PC-3 (cell line): ENCODE measurements at regions not wholly inside any gene's neighbourhood (a gene's known extent, or its start where the extent isn't known, plus 50 kb on each side); places are given as distances from the start of the nearest gene placed in this dataset.

Experiments
- ATAC-seq: fragments of 200-7000 bp; cut with Tn5 transposase; 2 replicates; pipeline ENCODE4 v1.9.1; 2020; ENCODE audit warnings: mild to moderate bottlenecking, moderate library complexity
- BruUV-seq: library from RNA; stranded (reverse); fragments of 400-500 nt; replicated peaks from 2 replicates; lab custom pipeline; 2021; lab: Mats Ljungman, UMichigan
- CTCF ChIA-PET: fragments of 300-600 bp; sonication (Branson Sonifier 250); formaldehyde crosslinking; loops from one replicate; lab custom pipeline; 2022; ENCODE audit warnings: antibody characterized with exemption; lab: Charles Lee
- POLR2A ChIA-PET: fragments of 300-600 bp; sonication (Branson Sonifier 250); formaldehyde crosslinking; loops from one replicate; lab custom pipeline; 2022; ENCODE audit warnings: antibody characterized with exemption; ENCODE audit not compliant: unreplicated experiment; lab: Charles Lee
- DNase-seq: peaks from one replicate; pipeline ENCODE4 v3.0.0-alpha.2; 2015
- H2AFZ ChIP-seq: fragments of 300-600 bp; sonication (generic); 2 replicates; pipeline ENCODE4 v1.6.0; 2016; ENCODE audit warnings: antibody characterized with exemption, low read length
- H3F3A ChIP-seq: fragments of 300-600 bp; sonication (generic); one replicate; pipeline ENCODE4 v1.6.0; 2017; ENCODE audit warnings: antibody characterized with exemption, low read length, control low read depth, mild to moderate bottlenecking; ENCODE audit not compliant: unreplicated experiment
- H3K27ac ChIP-seq: fragments of 300-600 bp; sonication (generic); 2 replicates; pipeline ENCODE4 v1.5.1; 2016; ENCODE audit warnings: mild to moderate bottlenecking, low read length
- H3K27me3 ChIP-seq: fragments of 300-600 bp; sonication (generic); 2 replicates; pipeline ENCODE4 v1.6.1; 2016; ENCODE audit warnings: low read length, mixed read lengths
- H3K36me3 ChIP-seq: fragments of 300-600 bp; sonication (generic); 2 replicates; pipeline ENCODE4 v1.6.1; 2016; ENCODE audit warnings: low read depth, mixed run types, low read length, mixed read lengths
- H3K4me1 ChIP-seq: fragments of 300-600 bp; sonication (generic); 2 replicates; pipeline ENCODE4 v1.5.1; 2016; ENCODE audit warnings: low read length; ENCODE audit not compliant: insufficient read depth
- H3K4me2 ChIP-seq: fragments of 300-600 bp; sonication (generic); 2 replicates; pipeline ENCODE4 v1.6.0; 2016; ENCODE audit warnings: low read length
- H3K4me3 ChIP-seq: fragments of 300-600 bp; sonication (generic); 2 replicates; pipeline ENCODE4 v1.5.1; 2016; ENCODE audit warnings: mild to moderate bottlenecking, low read length, mixed read lengths
- H3K79me2 ChIP-seq: fragments of 300-600 bp; sonication (generic); 2 replicates; pipeline ENCODE4 v1.6.1; 2017; ENCODE audit warnings: low read length, mixed read lengths
- H3K9ac ChIP-seq: fragments of 300-600 bp; sonication (generic); 2 replicates; pipeline ENCODE4 v1.6.0; 2016; ENCODE audit warnings: mild to moderate bottlenecking, low read length
- H3K9me2 ChIP-seq: fragments of 300-600 bp; sonication (generic); replicated peaks from 2 replicates; pipeline ENCODE4 v1.6.1; 2016; ENCODE audit warnings: mixed run types, low read length, mixed read lengths
- H3K9me3 ChIP-seq: fragments of 300-600 bp; sonication (generic); 2 replicates; pipeline ENCODE4 v1.6.1; 2016; ENCODE audit warnings: low read length, mixed read lengths
- H4K20me1 ChIP-seq: fragments of 300-600 bp; sonication (generic); 2 replicates; pipeline ENCODE4 v1.6.1; 2016; ENCODE audit warnings: low read length, mixed read lengths
- CTCF ChIP-seq: fragments of 300-600 bp; sonication (generic); conservative IDR thresholded peaks from 2 replicates; pipeline ENCODE4 v1.5.1; 2017; ENCODE audit warnings: antibody characterized with exemption, low read depth, mild to moderate bottlenecking, low read length
- EZH2 ChIP-seq: fragments of 300-600 bp; sonication (generic); IDR thresholded peaks from one replicate; pipeline ENCODE4 v1.6.1; 2017; ENCODE audit warnings: antibody characterized with exemption, mild to moderate bottlenecking, low read length; ENCODE audit not compliant: unreplicated experiment
- EZH2phosphoT487 ChIP-seq: fragments of 300-600 bp; sonication (generic); IDR thresholded peaks from 2 replicates; pipeline ENCODE4 v1.6.1; 2018; ENCODE audit warnings: mild to moderate bottlenecking, antibody characterized with exemption, low read length, borderline replicate concordance
- intact Hi-C: fragments of 100-400 bp; cut with micrococcal nuclease; formaldehyde crosslinking; loops from 2 replicates; pipeline ENCODE4 v1.9.0; 2023

- DNase-seq (no peak), ATAC-seq (no peak)
- no TSS peak for BruUV-seq
- H4K20me1 ChIP-seq: no peaks in the 10 kb centered on the region
- no peak overlapping the region for H3K4me3 ChIP-seq
- intact Hi-C loops: no loop called here
- H3K27ac ChIP-seq: no peak overlapping the region
- ChIA-PET CTCF (no interaction called here), POLR2A (no interaction called here)
- H3K36me3 ChIP-seq: no peaks in the 10 kb centered on the region
- no peak overlapping the region for H3K9ac ChIP-seq
- H3K9me3 ChIP-seq: peaks cover 10% of the 10 kb centered on the region; the same call in 1 of the 2 replicates
- no peaks in the 10 kb centered on the region for H3F3A ChIP-seq
- no peaks in the 10 kb centered on the region for H3K27me3 ChIP-seq
- H3K4me2 ChIP-seq: no peak overlapping the region
- TF ChIP-seq EZH2: no peak
- TF ChIP-seq EZH2phosphoT487: no peak
- TF ChIP-seq CTCF: no peak
- H3K9me2 ChIP-seq: no peaks in the 10 kb centered on the region
- no peak overlapping the region for H2AFZ ChIP-seq
- no peaks in the 10 kb centered on the region for H3K79me2 ChIP-seq
- no peaks in the 10 kb centered on the region for H3K4me1 ChIP-seq
Measured at GRCh38 chr2:8246137-8246536, 435.7 kb upstream of the ID2 start.

DNA sequence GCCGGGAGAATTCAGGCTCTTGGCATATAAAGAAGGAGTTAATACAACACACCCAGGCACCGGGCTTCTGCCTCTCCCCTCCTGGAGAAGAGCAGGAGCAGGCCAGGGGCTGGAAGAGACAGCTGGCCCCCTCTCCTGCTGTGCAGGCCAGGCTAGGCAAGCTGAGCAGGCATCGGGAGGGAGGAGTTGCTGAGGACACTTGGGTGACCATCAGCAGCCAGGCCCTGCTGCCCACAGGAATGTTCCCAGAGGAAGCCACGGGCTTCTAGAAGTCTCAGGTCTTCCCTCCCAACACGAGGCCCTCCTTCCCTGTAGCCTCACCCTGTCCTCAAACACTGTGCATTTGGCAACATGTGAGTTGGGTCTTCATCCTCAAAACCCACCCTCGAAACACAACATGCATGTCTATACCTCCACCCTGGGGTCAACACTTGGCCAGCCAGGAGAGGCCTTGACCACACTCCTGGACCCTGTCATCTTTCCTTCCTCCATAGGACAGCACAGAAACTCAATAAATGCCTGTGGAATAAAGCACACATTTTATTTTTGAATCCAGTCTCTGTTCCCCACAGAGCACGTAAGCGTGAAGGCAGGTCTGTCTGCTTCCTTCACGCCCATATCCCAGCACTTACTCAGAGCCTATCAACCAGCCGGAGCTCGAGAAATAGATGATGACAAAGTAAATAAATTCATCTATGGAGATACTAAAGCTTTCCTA is 433.8 kb upstream of the ID2 start:
- no peaks in the 10 kb centered on the region for H3K9me2 ChIP-seq
- no TSS peak for BruUV-seq
- H3K4me2 ChIP-seq: no peak overlapping the region
- DNase-seq (no peak), ATAC-seq (no peak)
- H3K27ac ChIP-seq: no peak overlapping the region
- intact Hi-C loops: no loop called here
- H3K9me3 ChIP-seq: peaks cover 10% of the 10 kb centered on the region; the same call in 1 of the 2 replicates
- no peaks in the 10 kb centered on the region for H3K79me2 ChIP-seq
- no peak overlapping the region for H3K4me3 ChIP-seq
- H4K20me1 ChIP-seq: no peaks in the 10 kb centered on the region
- H3K36me3 ChIP-seq: no peaks in the 10 kb centered on the region
- ChIA-PET POLR2A (no interaction called here), CTCF (no interaction called here)
- H3K9ac ChIP-seq: no peak overlapping the region
- TF ChIP-seq CTCF (no peak), EZH2 (no peak), EZH2phosphoT487 (no peak)
- no peaks in the 10 kb centered on the region for H3K4me1 ChIP-seq
- H3F3A ChIP-seq: no peaks in the 10 kb centered on the region
- no peak overlapping the region for H2AFZ ChIP-seq
- no peaks in the 10 kb centered on the region for H3K27me3 ChIP-seq

GRCh38 chr2:8248623-8248957 is 433.3 kb upstream of the ID2 start:
- no peak for ATAC-seq
- H3K9ac ChIP-seq: no peak overlapping the region
- H3K4me3 ChIP-seq: no peak overlapping the region
- H3K79me2 ChIP-seq: no peaks in the 10 kb centered on the region
- no peaks in the 10 kb centered on the region for H3K36me3 ChIP-seq
- peaks cover 10% of the 10 kb centered on the region; the same call in 1 of the 2 replicates for H3K9me3 ChIP-seq
- DNase-seq: no peak
- ChIA-PET CTCF (no interaction called here), POLR2A (no interaction called here)
- no TSS peak for BruUV-seq
- TF ChIP-seq EZH2phosphoT487 (no peak), CTCF (no peak), EZH2 (no peak)
- H4K20me1 ChIP-seq: no peaks in the 10 kb centered on the region
- no peak overlapping the region for H3K4me2 ChIP-seq
- H3K4me1 ChIP-seq: no peaks in the 10 kb centered on the region
- H3K27me3 ChIP-seq: no peaks in the 10 kb centered on the region
- H3K27ac ChIP-seq: no peak overlapping the region
- intact Hi-C loops: no loop called here
- H2AFZ ChIP-seq: no peak overlapping the region
- H3F3A ChIP-seq: no peaks in the 10 kb centered on the region
- no peaks in the 10 kb centered on the region for H3K9me2 ChIP-seq
